HUES6 (cell line): ENCODE measurements at regions not wholly inside any gene's neighbourhood (a gene's known extent, or its start where the extent isn't known, plus 50 kb on each side); places are given as distances from the start of the nearest gene placed in this dataset.

Experiments used
- H3K27ac ChIP-seq: 2 replicates; pipeline ENCODE4 v1.7.0; 2013; ENCODE audit warnings: low read depth, mild to moderate bottlenecking, low read length, inconsistent platforms
- H3K27me3 ChIP-seq: 2 replicates; pipeline ENCODE4 v1.6.1; 2013; ENCODE audit warnings: low read length; ENCODE audit not compliant: control insufficient read depth, insufficient read depth
- H3K36me3 ChIP-seq: 2 replicates; pipeline ENCODE4 v1.6.1; 2013; ENCODE audit warnings: low read length; ENCODE audit not compliant: control insufficient read depth, insufficient read depth
- H3K4me1 ChIP-seq: 2 replicates; pipeline ENCODE4 v1.6.1; 2013; ENCODE audit warnings: low read length; ENCODE audit not compliant: control insufficient read depth, insufficient read depth
- H3K4me3 ChIP-seq: 2 replicates; pipeline ENCODE4 v1.5.1; 2013; ENCODE audit warnings: low read depth, low read length
- H3K9ac ChIP-seq: one replicate; pipeline ENCODE4 v1.6.1; 2013; ENCODE audit warnings: mild to moderate bottlenecking, low read length
- H3K9me3 ChIP-seq: 2 replicates; pipeline ENCODE4 v1.6.1; 2013; ENCODE audit warnings: low read depth, low read length; ENCODE audit not compliant: control insufficient read depth, insufficient read depth

- no peaks in the 10 kb centered on the region for H3K27me3 ChIP-seq
- H3K27ac ChIP-seq, result no peak overlapping the region
- no peak overlapping the region for H3K4me3 ChIP-seq
- H3K9ac ChIP-seq, result no peak overlapping the region
- H3K36me3 ChIP-seq, result no peaks in the 10 kb centered on the region
- H3K4me1 ChIP-seq, result peaks cover 39% of the 10 kb centered on the region
- H3K9me3 ChIP-seq, result no peaks in the 10 kb centered on the region
Observed at GRCh38 chr15:62853114-62853840, 189.3 kb upstream of the TPM1 start.

GRCh38 chr15:62853841-62854225 is 188.7 kb upstream of the TPM1 start:
- no peak overlapping the region for H3K4me3 ChIP-seq
- no peak overlapping the region for H3K27ac ChIP-seq
- no peaks in the 10 kb centered on the region for H3K36me3 ChIP-seq
- H3K4me1 ChIP-seq, result peaks cover 34% of the 10 kb centered on the region
- H3K9ac ChIP-seq, result no peak overlapping the region
- H3K27me3 ChIP-seq, result no peaks in the 10 kb centered on the region
- H3K9me3 ChIP-seq, result no peaks in the 10 kb centered on the region

- Histone ChIP-seq H3K9me3 (no peaks in the 10 kb centered on the region), H3K9ac (no peak overlapping the region), H3K36me3 (no peaks in the 10 kb centered on the region), H3K4me1 (peaks cover 26% of the 10 kb centered on the region), H3K4me3 (no peak overlapping the region), H3K27ac (no peak overlapping the region), H3K27me3 (no peaks in the 10 kb centered on the region)
Observed at GRCh38 chr15:62854420-62855084, 188.0 kb upstream of the TPM1 start.

GRCh38 chr15:62855085-62855476 is 187.5 kb upstream of the TPM1 start:
- Histone ChIP-seq H3K27me3 (no peaks in the 10 kb centered on the region), H3K9me3 (no peaks in the 10 kb centered on the region), H3K4me3 (no peak overlapping the region), H3K36me3 (no peaks in the 10 kb centered on the region), H3K9ac (no peak overlapping the region), H3K4me1 (peaks cover 23% of the 10 kb centered on the region), H3K27ac (no peak overlapping the region)

GRCh38 chr15:62856466-62857246 is 185.9 kb upstream of the TPM1 start:
- no peak overlapping the region for H3K27ac ChIP-seq
- H3K4me3 ChIP-seq, result no peak overlapping the region
- H3K27me3 ChIP-seq, result no peaks in the 10 kb centered on the region
- H3K36me3 ChIP-seq, result no peaks in the 10 kb centered on the region
- no peaks in the 10 kb centered on the region for H3K9me3 ChIP-seq
- H3K4me1 ChIP-seq, result peaks cover 10% of the 10 kb centered on the region
- no peak overlapping the region for H3K9ac ChIP-seq

DNA sequence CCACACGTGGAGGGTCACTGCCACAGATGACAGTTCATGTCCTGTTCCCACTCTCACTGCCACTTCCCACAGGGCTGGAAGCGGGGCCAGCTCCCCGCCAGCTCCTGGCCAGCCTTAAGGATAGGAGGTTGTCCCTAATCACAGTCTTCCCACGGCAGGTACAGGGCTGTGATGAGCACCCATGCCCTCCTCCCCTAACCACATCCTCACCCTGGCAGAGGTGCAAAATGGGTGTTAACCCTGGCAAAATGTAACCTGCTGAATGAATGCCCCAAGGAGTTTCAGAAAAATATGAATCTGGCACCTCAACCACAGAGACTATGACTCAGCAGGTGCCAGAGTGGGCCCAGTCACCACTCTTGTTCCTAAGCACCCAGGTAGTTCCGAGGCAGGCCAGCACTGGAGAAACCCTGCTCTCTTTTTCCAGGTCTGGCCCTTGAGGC is 185.1 kb upstream of the TPM1 start:
- no peaks in the 10 kb centered on the region for H3K36me3 ChIP-seq
- no peak overlapping the region for H3K4me3 ChIP-seq
- peaks cover 10% of the 10 kb centered on the region for H3K4me1 ChIP-seq
- H3K27ac ChIP-seq, result no peak overlapping the region
- no peaks in the 10 kb centered on the region for H3K27me3 ChIP-seq
- H3K9ac ChIP-seq, result no peak overlapping the region
- H3K9me3 ChIP-seq, result no peaks in the 10 kb centered on the region

- Histone ChIP-seq H3K36me3 (no peaks in the 10 kb centered on the region), H3K9ac (no peak overlapping the region), H3K4me1 (peaks cover 8% of the 10 kb centered on the region)
Observed at GRCh38 chr15:62858343-62858742, 184.2 kb upstream of the TPM1 start.

GRCh38 chr15:62862717-62863116 is 179.8 kb upstream of the TPM1 start:
- Histone ChIP-seq H3K27me3 (no peaks in the 10 kb centered on the region), H3K9ac (no peak overlapping the region), H3K27ac (no peak overlapping the region), H3K9me3 (no peaks in the 10 kb centered on the region), H3K4me3 (no peak overlapping the region), H3K36me3 (no peaks in the 10 kb centered on the region), H3K4me1 (no peaks in the 10 kb centered on the region)

More at GRCh38 chr15:62858343-62858742, 184.2 kb upstream of the TPM1 start:
- Histone ChIP-seq H3K4me3 (no peak overlapping the region), H3K9me3 (no peaks in the 10 kb centered on the region), H3K27me3 (no peaks in the 10 kb centered on the region), H3K27ac (no peak overlapping the region)

- Histone ChIP-seq H3K9me3 (0 out of 2 replicates have a peak, but pooled peaks cover 6% of the 10 kb centered on the region), H3K27ac (no peak overlapping the region), H3K36me3 (no peaks in the 10 kb centered on the region), H3K4me1 (no peaks in the 10 kb centered on the region), H3K9ac (no peak overlapping the region), H3K27me3 (no peaks in the 10 kb centered on the region), H3K4me3 (no peak overlapping the region)
Observed at GRCh38 chr15:62866366-62866765, 176.2 kb upstream of the TPM1 start.

DNA sequence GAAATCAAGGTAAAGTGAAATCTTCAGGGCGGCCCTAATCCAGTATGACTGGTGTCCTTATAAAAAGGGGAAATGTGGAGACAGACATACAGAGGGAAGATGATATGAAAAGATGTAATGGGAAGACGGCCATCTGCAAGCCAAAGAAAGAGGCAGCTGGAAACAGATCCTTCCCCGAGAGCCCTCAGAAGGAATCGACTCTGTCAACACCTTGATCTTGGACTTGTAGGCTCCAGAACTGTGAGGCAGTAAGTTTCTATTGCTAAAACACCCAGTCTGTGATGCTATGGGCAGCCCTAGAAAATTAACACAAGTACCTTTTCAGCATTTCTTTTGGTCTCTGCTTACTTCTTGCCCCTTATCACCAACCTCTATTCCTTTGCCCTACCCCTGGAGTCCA is 174.7 kb upstream of the TPM1 start:
- H3K9ac ChIP-seq, result no peak overlapping the region
- H3K4me1 ChIP-seq, result no peaks in the 10 kb centered on the region
- 0 out of 2 replicates have a peak, but pooled peaks cover 6% of the 10 kb centered on the region for H3K9me3 ChIP-seq
- no peak overlapping the region for H3K27ac ChIP-seq
- H3K36me3 ChIP-seq, result no peaks in the 10 kb centered on the region
- H3K4me3 ChIP-seq, result no peak overlapping the region
- H3K27me3 ChIP-seq, result no peaks in the 10 kb centered on the region

DNA sequence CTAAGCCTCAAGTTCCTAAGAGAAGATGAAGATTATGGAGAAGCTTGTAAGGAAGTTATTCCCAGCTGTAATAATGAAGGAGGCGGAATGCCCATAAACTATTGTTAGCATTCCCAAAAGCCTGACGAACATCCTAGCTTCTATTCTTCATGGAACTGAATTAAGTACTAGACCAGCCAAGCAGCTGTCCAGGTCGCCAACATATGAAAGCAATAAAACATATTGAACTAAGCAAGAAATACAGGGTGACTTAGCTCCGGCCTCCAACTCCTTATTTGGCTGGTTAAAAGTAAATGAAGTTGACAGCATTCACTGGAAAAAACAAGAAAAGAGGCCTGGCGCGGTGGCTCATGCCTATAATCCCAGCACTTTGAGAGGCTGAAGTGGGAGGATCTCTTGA is 174.0 kb upstream of the TPM1 start:
- Histone ChIP-seq H3K36me3 (no peaks in the 10 kb centered on the region), H3K9ac (no peak overlapping the region), H3K27me3 (no peaks in the 10 kb centered on the region), H3K4me1 (no peaks in the 10 kb centered on the region), H3K4me3 (no peak overlapping the region), H3K27ac (no peak overlapping the region), H3K9me3 (0 out of 2 replicates have a peak, but pooled peaks cover 6% of the 10 kb centered on the region)
